ENCODE measurements at regions not wholly inside any gene's neighbourhood (a gene's known extent, or its start where the extent isn't known, plus 50 kb on each side); places are given as distances from the start of the nearest gene placed in this dataset.

GRCh38 chr11:104609311-104610085, 288.8 kb downstream of the CASP12 start:
- TF ChIP-seq EZH2 (IDR thresholded peaks at IDR 0.05) (no peak), CTCF (IDR thresholded peaks at IDR 0.05) (peak; percentile 74)
